Keratinocyte (primary cell): ENCODE measurements at regions not wholly inside any gene's neighbourhood (a gene's known extent, or its start where the extent isn't known, plus 50 kb on each side); places are given as distances from the start of the nearest gene placed in this dataset.

ENCODE experiments used
- DNase-seq: peaks from one replicate; pipeline ENCODE4 v3.0.0-alpha.2; 2011; ENCODE audit warnings: low read depth, missing footprints, low spot score
- FAIRE-seq: peaks from 2 replicates; lab custom pipeline; 2011; peaks lifted over from hg19 to GRCh38; lab: Jason Lieb, UNC
- H2AFZ ChIP-seq: 2 replicates; pipeline ENCODE4 v1.6.0; 2012; ENCODE audit warnings: low read length, control low read depth, inconsistent platforms; ENCODE audit not compliant: control insufficient read depth
- H3K27ac ChIP-seq: 2 replicates; pipeline ENCODE4 v1.5.1; 2011; ENCODE audit warnings: low read length; ENCODE audit not compliant: control insufficient read depth, insufficient read depth
- H3K27me3 ChIP-seq: 3 replicates; pipeline ENCODE4 v1.6.0; 2011; ENCODE audit warnings: low read length; ENCODE audit not compliant: control insufficient read depth, insufficient read depth; ENCODE audit errors: extremely low read depth
- H3K36me3 ChIP-seq, 2 experiments: 2 replicates in 1 of 2; 3 replicates in 1 of 2; pipeline ENCODE4 v1.5.1; 2011; ENCODE audit warnings: low read length in 2 of 2, mild to moderate bottlenecking in 1 of 2; ENCODE audit not compliant: control insufficient read depth in 2 of 2, insufficient read depth in 2 of 2; ENCODE audit errors: extremely low read depth in 1 of 2
- H3K4me1 ChIP-seq: 3 replicates; pipeline ENCODE4 v1.5.1; 2011; ENCODE audit warnings: low read length; ENCODE audit not compliant: control insufficient read depth, insufficient read depth; ENCODE audit errors: extremely low read depth
- H3K4me2 ChIP-seq: 3 replicates; pipeline ENCODE4 v1.6.0; 2011; ENCODE audit warnings: low read depth, low read length; ENCODE audit not compliant: control insufficient read depth, insufficient read depth; ENCODE audit errors: extremely low read depth
- H3K4me3 ChIP-seq, 3 experiments: fragments of 200-600 bp in 1 of 3; sonication (generic) in 1 of 3; 2 replicates in 2 of 3; 3 replicates in 1 of 3; pipeline ENCODE4 v1.5.1; 2011 to 2016; ENCODE audit warnings: low read length in 3 of 3, mild to moderate bottlenecking in 3 of 3, control low read depth in 2 of 3, inconsistent platforms in 1 of 3, low read depth in 1 of 3, mixed read lengths in 1 of 3, mixed run types in 1 of 3, moderate library complexity in 1 of 3; ENCODE audit not compliant: control insufficient read depth in 2 of 3, insufficient read depth in 2 of 3; ENCODE audit errors: extremely low read depth in 1 of 3
- H3K79me2 ChIP-seq: 2 replicates; pipeline ENCODE4 v1.6.0; 2012; ENCODE audit warnings: low read length; ENCODE audit not compliant: control insufficient read depth, insufficient read depth
- H3K9ac ChIP-seq: 3 replicates; pipeline ENCODE4 v1.6.0; 2011; ENCODE audit warnings: low read length; ENCODE audit not compliant: control insufficient read depth, insufficient read depth; ENCODE audit errors: extremely low read depth
- H3K9me1 ChIP-seq: 3 replicates; pipeline ENCODE4 v1.6.0; 2011; ENCODE audit warnings: low read length; ENCODE audit not compliant: control insufficient read depth, insufficient read depth; ENCODE audit errors: extremely low read depth
- H3K9me3 ChIP-seq: 2 replicates; pipeline ENCODE4 v1.5.1; 2012; ENCODE audit warnings: low read depth, low read length; ENCODE audit not compliant: control insufficient read depth
- H4K20me1 ChIP-seq: 3 replicates; pipeline ENCODE4 v1.6.0; 2011; ENCODE audit warnings: low read length; ENCODE audit not compliant: control insufficient read depth, insufficient read depth; ENCODE audit errors: extremely low read depth
- CTCF ChIP-seq, 3 experiments: IDR thresholded peaks in 1 of 3; conservative IDR thresholded peaks in 1 of 3; optimal IDR thresholded peaks in 1 of 3; 2 replicates in 2 of 3; 3 replicates in 1 of 3; pipeline versions ENCODE3 to v1.5.1; 2011; ENCODE audit warnings: low read length in 3 of 3, mild to moderate bottlenecking in 3 of 3, moderate library complexity in 2 of 3, control low read depth in 1 of 3, inconsistent platforms in 1 of 3; ENCODE audit not compliant: insufficient read depth in 2 of 3; ENCODE audit errors: extremely low read depth in 1 of 3
- EZH2 ChIP-seq: IDR thresholded peaks from one replicate; pipeline ENCODE4 v1.6.1; 2012; ENCODE audit warnings: inconsistent platforms, mild to moderate bottlenecking, low read length, moderate library complexity
- dilution Hi-C: fragments of 300-500 bp; cut with MboI; formaldehyde crosslinking; loops from one replicate; pipeline ENCODE4 v1.7.0; 2020; ENCODE audit warnings: low sequenced_read_pairs; ENCODE audit not compliant: extremely low pct_ligation_motif_present

- Histone ChIP-seq H3K27ac (no peak overlapping the region), H3K4me1 (no peaks in the 10 kb centered on the region), H3K4me2 (no peak overlapping the region), H4K20me1 (no peaks in the 10 kb centered on the region), H3K9ac (no peak overlapping the region), H3K36me3 (no peaks in the 10 kb centered on the region), H3K79me2 (no peaks in the 10 kb centered on the region), H3K27me3 (no peaks in the 10 kb centered on the region), H3K9me3 (no peaks in the 10 kb centered on the region), H3K4me3 (no peak overlapping the region), H3K9me1 (no peaks in the 10 kb centered on the region), H2AFZ (no peak overlapping the region)
- dilution Hi-C loops = no loop called here
- no peak for FAIRE-seq
- DNase-seq = no peak
- TF ChIP-seq EZH2 = no peak
These were observed 863.7 kb upstream of the SEMA6D start for GRCh38 chr15:46853600-46853999.

DNA sequence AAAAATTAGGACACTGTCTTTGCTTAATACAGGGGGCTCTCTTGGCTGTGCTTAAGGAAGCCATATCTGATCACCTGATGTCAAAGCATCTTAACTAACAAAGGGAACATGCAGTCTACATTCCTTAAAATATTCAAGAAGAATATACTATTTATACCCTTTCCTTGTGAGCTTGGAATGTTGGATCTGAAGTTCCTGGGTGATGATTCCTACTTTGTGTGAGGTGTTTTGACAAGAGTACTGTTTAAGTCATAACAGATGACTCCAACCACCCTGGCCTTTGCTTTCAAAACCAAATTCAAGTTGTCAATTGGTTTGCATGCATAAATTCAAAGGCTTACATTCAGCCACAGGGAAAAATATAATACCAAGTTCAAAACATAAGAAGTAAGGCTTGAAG is 862.7 kb upstream of the SEMA6D start:
- Histone ChIP-seq H3K36me3 (no peaks in the 10 kb centered on the region), H3K27ac (no peak overlapping the region), H3K79me2 (no peaks in the 10 kb centered on the region), H3K9me1 (no peaks in the 10 kb centered on the region), H2AFZ (no peak overlapping the region), H3K4me2 (no peak overlapping the region), H3K9ac (no peak overlapping the region), H3K27me3 (no peaks in the 10 kb centered on the region), H3K4me1 (no peaks in the 10 kb centered on the region), H4K20me1 (no peaks in the 10 kb centered on the region), H3K9me3 (no peaks in the 10 kb centered on the region), H3K4me3 (no peak overlapping the region)
- FAIRE-seq (no peak), DNase-seq (no peak)
- dilution Hi-C loops = no loop called here
- TF ChIP-seq EZH2 (no peak), CTCF (optimal IDR thresholded peaks at IDR 0.05 in 1 of 3, IDR thresholded peaks at IDR 0.05 in 1 of 3, conservative IDR thresholded peaks at IDR 0.05 in 1 of 3; ENCODE audit: extremely low read depth in 1 of 3, insufficient read depth in 2 of 3, low read length in 3 of 3) (no peak)

DNA sequence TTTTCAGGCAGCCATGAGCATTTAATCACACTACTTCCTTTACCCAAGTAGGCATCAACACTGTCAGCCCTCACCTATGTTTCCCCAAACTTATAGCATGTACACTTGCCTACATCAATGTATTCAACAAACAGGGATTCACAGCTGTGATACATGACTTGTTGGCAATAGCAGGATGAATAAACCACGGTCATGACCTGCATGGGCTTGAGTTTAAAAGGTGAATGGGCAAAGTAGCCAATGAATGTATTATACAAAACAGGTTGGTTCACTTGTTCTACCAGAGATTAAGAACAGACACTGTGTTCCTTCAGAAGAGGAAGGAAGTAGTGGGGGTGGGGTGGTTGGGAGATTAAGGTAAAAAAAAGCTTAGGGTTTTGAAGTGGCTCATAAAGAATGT is 861.9 kb upstream of the SEMA6D start:
- no peaks in the 10 kb centered on the region for H3K9me3 ChIP-seq
- H3K4me1 ChIP-seq = no peaks in the 10 kb centered on the region
- TF ChIP-seq EZH2 = no peak
- no peak for TF ChIP-seq CTCF (optimal IDR thresholded peaks at IDR 0.05 in 1 of 3, IDR thresholded peaks at IDR 0.05 in 1 of 3, conservative IDR thresholded peaks at IDR 0.05 in 1 of 3; ENCODE audit: extremely low read depth in 1 of 3, insufficient read depth in 2 of 3, low read length in 3 of 3)
- no peaks in the 10 kb centered on the region for H4K20me1 ChIP-seq
- no peak overlapping the region for H3K4me3 ChIP-seq
- H2AFZ ChIP-seq = no peak overlapping the region
- no peak overlapping the region for H3K4me2 ChIP-seq
- dilution Hi-C loops = no loop called here
- H3K27me3 ChIP-seq = no peaks in the 10 kb centered on the region
- H3K27ac ChIP-seq = no peak overlapping the region
- FAIRE-seq (no peak), DNase-seq (no peak)
- no peaks in the 10 kb centered on the region for H3K9me1 ChIP-seq
- H3K9ac ChIP-seq = no peak overlapping the region
- H3K79me2 ChIP-seq = no peaks in the 10 kb centered on the region
- no peaks in the 10 kb centered on the region for H3K36me3 ChIP-seq
